Neural progenitor cell (in vitro differentiated cells): ENCODE measurements at regions not wholly inside any gene's neighbourhood (a gene's known extent, or its start where the extent isn't known, plus 50 kb on each side); places are given as distances from the start of the nearest gene placed in this dataset.

Experiments used
- DNase-seq: peaks from one replicate; pipeline ENCODE4 v3.0.0-alpha.2; 2016; ENCODE audit warnings: low spot score
- H2AFZ ChIP-seq: fragments of 200-600 bp; sonication (generic); replicated peaks from 2 replicates; pipeline ENCODE4 v1.6.1; 2016; ENCODE audit warnings: antibody characterized with exemption
- H3F3A ChIP-seq: fragments of 200-600 bp; sonication (generic); 2 replicates; pipeline ENCODE4 v1.6.1; 2016; ENCODE audit warnings: antibody characterized with exemption, low read depth
- H3K27ac ChIP-seq: fragments of 200-600 bp; sonication (generic); 2 replicates; pipeline ENCODE4 v1.5.1; 2016; ENCODE audit warnings: mild to moderate bottlenecking
- H3K27me3 ChIP-seq: fragments of 200-600 bp; sonication (generic); 2 replicates; pipeline ENCODE4 v1.6.1; 2016; ENCODE audit warnings: mild to moderate bottlenecking, moderate library complexity
- H3K36me3 ChIP-seq: fragments of 200-600 bp; sonication (generic); 2 replicates; pipeline ENCODE4 v1.5.1; 2016
- H3K4me1 ChIP-seq: fragments of 200-600 bp; sonication (generic); 2 replicates; pipeline ENCODE4 v1.6.1; 2016; ENCODE audit warnings: mixed run types
- H3K4me2 ChIP-seq: fragments of 200-600 bp; sonication (generic); 2 replicates; pipeline ENCODE4 v1.6.1; 2016
- H3K4me3 ChIP-seq: fragments of 200-600 bp; sonication (generic); 2 replicates; pipeline ENCODE4 v1.5.1; 2016
- H3K79me2 ChIP-seq: fragments of 200-600 bp; sonication (generic); 2 replicates; pipeline ENCODE4 v1.6.1; 2016; ENCODE audit warnings: low read depth
- H3K9ac ChIP-seq: fragments of 200-600 bp; sonication (generic); 2 replicates; pipeline ENCODE4 v1.6.1; 2016
- H3K9me3 ChIP-seq: fragments of 200-600 bp; sonication (generic); 2 replicates; pipeline ENCODE4 v1.5.1; 2016; ENCODE audit warnings: low read depth
- H4K20me1 ChIP-seq: fragments of 200-600 bp; sonication (generic); 2 replicates; pipeline ENCODE4 v1.6.1; 2016; ENCODE audit warnings: low read depth
- H3K27ac Mint-ChIP-seq: 3 replicates; pipeline ENCODE4 v1.8.0; 2021; ENCODE audit warnings: mixed read lengths
- H3K27me3 Mint-ChIP-seq: 2 replicates; pipeline ENCODE4 v1.8.0; 2022; ENCODE audit warnings: low read depth, mild to moderate bottlenecking, inconsistent platforms, moderate library complexity, mixed read lengths; ENCODE audit not compliant: insufficient read depth
- H3K36me3 Mint-ChIP-seq: 3 replicates; pipeline ENCODE4 v1.8.0; 2021; ENCODE audit warnings: mixed read lengths
- H3K4me1 Mint-ChIP-seq: 3 replicates; pipeline ENCODE4 v1.8.0; 2021; ENCODE audit warnings: mixed read lengths
- H3K4me3 Mint-ChIP-seq: 3 replicates; pipeline ENCODE4 v1.8.0; 2021; ENCODE audit warnings: mild to moderate bottlenecking, moderate library complexity, mixed read lengths
- H3K9me3 Mint-ChIP-seq: 3 replicates; pipeline ENCODE4 v1.8.0; 2020; ENCODE audit warnings: mixed read lengths
- CTCF ChIP-seq: fragments of 200-600 bp; sonication (generic); IDR thresholded peaks from 2 replicates; pipeline ENCODE4 v1.5.1; 2017; ENCODE audit warnings: antibody characterized with exemption, mild to moderate bottlenecking
- EZH2 ChIP-seq: fragments of 200-600 bp; sonication (generic); IDR thresholded peaks from 2 replicates; pipeline ENCODE4 v1.6.1; 2017; ENCODE audit warnings: antibody characterized with exemption, mild to moderate bottlenecking, moderate library complexity
- EZH2phosphoT487 ChIP-seq: fragments of 200-600 bp; sonication (generic); IDR thresholded peaks from 2 replicates; pipeline ENCODE4 v1.6.1; 2017; ENCODE audit warnings: antibody characterized with exemption

GRCh38 chr9:107890921-107891465, 401.4 kb upstream of the KLF4 start:
- Histone ChIP-seq H3K79me2 (no peaks in the 10 kb centered on the region), H3K4me2 (no peak overlapping the region), H2AFZ (no peak overlapping the region), H3F3A (no peaks in the 10 kb centered on the region), H4K20me1 (no peaks in the 10 kb centered on the region), H3K27ac (no peak overlapping the region), H3K36me3 (no peaks in the 10 kb centered on the region), H3K4me3 (no peak overlapping the region), H3K4me1 (no peaks in the 10 kb centered on the region), H3K27me3 (no peaks in the 10 kb centered on the region), H3K9me3 (no peaks in the 10 kb centered on the region), H3K9ac (no peak overlapping the region)
- no peak for DNase-seq
- TF ChIP-seq CTCF (no peak), EZH2 (no peak), EZH2phosphoT487 (no peak)
- H3K27me3 Mint-ChIP-seq: peaks cover 3% of the 10 kb centered on the region
- H3K27ac Mint-ChIP-seq: no peak overlapping the region
- H3K9me3 Mint-ChIP-seq: peaks cover 3% of the 10 kb centered on the region
- H3K4me3 Mint-ChIP-seq: no peak overlapping the region
- no peaks in the 10 kb centered on the region for H3K4me1 Mint-ChIP-seq
- no peaks in the 10 kb centered on the region for H3K36me3 Mint-ChIP-seq

- no peak overlapping the region for H3K27ac ChIP-seq
- no peak overlapping the region for H3K9ac ChIP-seq
- no peaks in the 10 kb centered on the region for H4K20me1 ChIP-seq
- H2AFZ ChIP-seq: no peak overlapping the region
- no peak overlapping the region for H3K4me2 ChIP-seq
- H3K36me3 ChIP-seq: no peaks in the 10 kb centered on the region
- H3K79me2 ChIP-seq: no peaks in the 10 kb centered on the region
- peaks cover 3% of the 10 kb centered on the region for H3K27me3 Mint-ChIP-seq
- H3K27me3 ChIP-seq: no peaks in the 10 kb centered on the region
- H3K4me3 ChIP-seq: no peak overlapping the region
- no peak for TF ChIP-seq EZH2
- TF ChIP-seq EZH2phosphoT487: no peak
- TF ChIP-seq CTCF: no peak
- no peak overlapping the region for H3K27ac Mint-ChIP-seq
- no peaks in the 10 kb centered on the region for H3K4me1 ChIP-seq
- H3K36me3 Mint-ChIP-seq: no peaks in the 10 kb centered on the region
- H3K9me3 ChIP-seq: no peaks in the 10 kb centered on the region
- no peak for DNase-seq
- H3K4me1 Mint-ChIP-seq: no peaks in the 10 kb centered on the region
- no peaks in the 10 kb centered on the region for H3F3A ChIP-seq
- H3K4me3 Mint-ChIP-seq: no peak overlapping the region
- H3K9me3 Mint-ChIP-seq: peaks cover 3% of the 10 kb centered on the region
These were observed 399.2 kb upstream of the KLF4 start for GRCh38 chr9:107888773-107889227.

- no peaks in the 10 kb centered on the region for H4K20me1 ChIP-seq
- H3K36me3 ChIP-seq: no peaks in the 10 kb centered on the region
- H2AFZ ChIP-seq: no peak overlapping the region
- DNase-seq: no peak
- Mint-ChIP-seq H3K36me3 (no peaks in the 10 kb centered on the region), H3K27me3 (peaks cover 3% of the 10 kb centered on the region), H3K4me1 (no peaks in the 10 kb centered on the region), H3K9me3 (peaks cover 3% of the 10 kb centered on the region), H3K4me3 (no peak overlapping the region), H3K27ac (no peak overlapping the region)
- H3F3A ChIP-seq: no peaks in the 10 kb centered on the region
- H3K27me3 ChIP-seq: no peaks in the 10 kb centered on the region
- H3K27ac ChIP-seq: no peak overlapping the region
- no peak for TF ChIP-seq EZH2
- TF ChIP-seq EZH2phosphoT487: no peak
- no peak for TF ChIP-seq CTCF
- H3K4me3 ChIP-seq: no peak overlapping the region
- no peak overlapping the region for H3K9ac ChIP-seq
- H3K4me2 ChIP-seq: no peak overlapping the region
- no peaks in the 10 kb centered on the region for H3K4me1 ChIP-seq
- H3K9me3 ChIP-seq: no peaks in the 10 kb centered on the region
- no peaks in the 10 kb centered on the region for H3K79me2 ChIP-seq
These were observed 397.3 kb upstream of the KLF4 start for GRCh38 chr9:107886826-107887225.
